Kasumi-1 (cell line): ENCODE measurements at regions not wholly inside any gene's neighbourhood (a gene's known extent, or its start where the extent isn't known, plus 50 kb on each side); places are given as distances from the start of the nearest gene placed in this dataset.

Experiments used
- DNase-seq, 2 experiments: peaks; one replicate each; lab custom pipeline; 2025; lab: John Stamatoyannopoulos, UW

DNA sequence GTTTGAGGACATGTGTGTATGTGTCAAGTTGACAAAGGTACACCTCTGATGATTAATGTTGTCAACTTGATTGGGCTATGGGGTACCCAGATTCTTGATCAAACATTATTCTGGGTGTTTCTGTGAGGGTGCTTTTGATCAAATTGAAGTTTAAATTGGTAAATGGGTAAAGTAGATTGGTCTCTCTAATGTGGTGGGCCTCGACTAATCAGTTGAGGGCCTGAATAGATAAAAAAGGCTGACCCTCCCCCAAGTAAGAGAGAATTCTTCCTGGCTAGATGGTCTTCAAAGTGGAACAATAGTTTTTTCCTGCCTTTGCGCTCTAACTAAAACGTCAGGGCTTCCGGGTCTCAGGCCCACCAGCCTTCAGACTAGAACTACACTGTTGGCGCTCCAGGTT lies 309.9 kb upstream of the MGMT start:
- DNase-seq, result no peak

DNA sequence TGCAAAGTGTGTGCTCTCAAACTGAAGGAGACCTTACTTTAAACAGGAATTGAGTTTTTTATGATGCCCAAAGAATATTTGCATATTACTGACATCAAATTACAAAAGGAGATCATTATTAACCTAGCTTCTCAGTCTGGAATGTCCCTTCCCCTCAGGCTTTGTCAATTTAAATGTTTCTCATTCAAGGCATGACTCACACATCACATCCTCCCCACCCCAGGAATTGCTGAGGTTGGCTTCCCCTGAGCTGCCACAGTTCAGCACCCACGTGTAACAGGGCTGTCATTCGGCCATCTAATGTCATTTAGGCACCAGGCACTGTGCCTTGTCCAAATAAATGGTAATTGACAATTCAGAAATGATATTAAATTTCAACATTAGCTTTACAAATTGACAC lies 305.9 kb upstream of the MGMT start:
- no peak for DNase-seq

DNA sequence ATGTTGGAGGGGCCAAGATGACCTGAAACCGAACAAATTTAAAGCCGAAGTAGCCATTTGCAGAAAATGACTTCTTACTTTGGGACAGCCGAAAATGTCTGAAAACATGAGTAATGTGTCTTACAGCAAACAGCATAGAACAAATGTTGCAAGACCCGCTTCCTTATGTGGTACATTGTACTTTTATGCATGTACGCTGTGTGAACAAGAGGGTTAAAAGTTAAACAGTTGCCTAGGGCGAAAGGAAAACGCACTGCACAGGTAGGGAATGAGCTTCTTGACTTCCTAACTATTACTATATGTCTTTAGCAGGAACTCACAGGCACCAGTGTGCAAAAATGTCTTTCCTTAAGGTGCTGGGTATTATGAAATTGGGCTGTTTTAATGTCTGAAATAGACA lies 303.5 kb upstream of the MGMT start:
- no peak for DNase-seq

DNA sequence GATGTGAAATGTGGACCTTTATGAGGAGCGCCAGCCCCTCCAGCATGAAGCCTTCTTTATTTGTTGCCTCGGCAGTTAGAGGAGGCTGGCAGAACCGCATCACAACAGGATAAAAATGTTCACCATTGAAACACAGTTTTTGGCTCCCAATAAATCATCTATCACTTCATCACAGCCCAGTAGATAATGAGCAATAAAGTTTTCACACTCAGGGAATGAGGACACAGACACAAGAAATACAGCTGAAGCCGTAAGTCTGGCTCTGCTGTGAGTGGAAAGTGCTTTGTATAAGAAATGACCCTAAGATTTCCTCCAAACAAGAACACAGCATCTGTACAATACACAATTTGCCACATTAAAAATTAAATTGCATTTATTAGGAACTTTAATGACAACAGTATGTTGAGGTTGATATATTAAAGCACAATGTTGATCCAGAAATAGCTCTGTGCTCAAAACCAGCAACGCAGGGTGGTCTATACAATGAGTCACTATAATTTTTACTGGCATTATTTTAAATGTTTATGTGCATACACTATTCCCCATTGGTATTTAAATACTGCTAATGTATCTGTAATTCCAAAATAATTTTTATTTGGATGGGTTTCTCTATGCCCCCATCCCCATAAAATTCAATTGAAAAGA lies 301.8 kb upstream of the MGMT start:
- no peak for DNase-seq

DNA sequence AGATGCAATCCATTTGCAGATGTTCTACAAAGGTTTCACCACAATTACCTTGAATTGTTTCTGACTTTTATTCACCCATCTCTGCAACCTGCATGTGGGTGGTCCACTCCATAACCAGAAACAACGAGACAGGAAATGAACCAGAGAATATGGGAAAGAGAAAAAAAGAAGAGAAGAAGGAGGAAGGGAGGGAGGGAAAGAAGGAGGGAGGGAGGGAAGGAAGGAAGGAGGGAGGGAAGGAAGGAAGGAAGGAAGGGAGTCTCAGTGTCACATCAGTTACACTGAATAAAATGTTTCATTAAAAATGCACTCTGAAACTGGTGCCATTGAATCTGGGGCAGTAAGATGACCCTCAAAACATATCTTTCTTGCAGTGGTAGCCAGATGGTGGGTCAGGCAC lies 301.3 kb upstream of the MGMT start:
- no peak for DNase-seq

DNA sequence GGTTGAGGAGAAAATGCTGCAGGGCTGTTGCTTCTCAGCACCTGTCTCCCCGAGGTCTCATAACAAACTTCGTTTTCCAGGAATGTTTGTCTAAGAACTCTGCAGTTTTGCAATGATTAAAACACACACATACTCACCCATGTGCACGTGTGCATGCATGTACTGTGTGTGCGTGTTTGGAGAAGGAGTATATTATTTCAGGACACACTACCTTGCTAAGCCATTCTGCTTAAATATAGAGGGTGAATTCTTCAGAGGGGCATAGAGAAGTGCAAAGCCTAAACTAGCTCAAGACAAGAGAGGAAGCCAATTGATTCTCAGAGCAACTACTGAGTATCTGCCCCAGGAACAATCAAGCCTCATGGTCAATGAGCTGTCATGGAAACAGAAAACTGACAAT lies 298.4 kb upstream of the MGMT start:
- DNase-seq, result no peak

DNA sequence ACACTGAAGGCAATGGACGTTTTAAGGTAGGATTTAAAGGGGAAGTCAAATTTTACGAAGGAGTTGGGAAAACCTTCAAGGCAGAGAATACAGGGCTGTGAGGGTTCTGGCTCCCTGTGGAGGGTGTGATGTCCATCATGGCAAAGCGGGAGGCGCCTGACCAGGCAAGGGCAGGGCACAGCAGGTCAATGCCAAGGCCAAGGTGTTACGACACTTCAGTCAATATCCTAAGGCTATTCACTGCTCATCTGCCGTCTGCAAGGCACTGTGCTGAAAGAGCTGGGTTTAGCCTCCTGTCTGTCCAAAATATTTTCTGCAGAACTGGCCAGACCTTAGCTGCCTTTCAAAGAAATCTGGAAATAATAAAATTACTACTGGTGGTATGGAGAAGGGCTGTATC lies 297.9 kb upstream of the MGMT start:
- DNase-seq, result no peak

DNA sequence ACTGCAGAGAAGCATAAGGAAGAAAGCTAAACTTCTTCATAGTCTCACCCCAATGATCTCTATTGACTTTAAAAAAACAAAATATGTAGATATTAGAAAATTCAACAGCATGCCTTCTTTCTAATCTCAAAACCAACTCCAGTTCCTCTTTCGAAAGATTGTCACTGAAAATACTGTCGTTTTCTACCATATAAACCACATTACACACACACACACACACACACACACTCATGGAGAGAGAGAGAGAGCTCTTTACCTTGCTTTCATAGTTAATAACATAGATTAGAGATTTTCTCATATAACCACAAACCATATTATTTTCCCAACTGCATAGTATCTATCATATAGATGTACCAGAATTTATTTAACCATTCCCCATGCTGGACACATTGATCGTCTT lies 296.2 kb upstream of the MGMT start:
- DNase-seq, result no peak

DNA sequence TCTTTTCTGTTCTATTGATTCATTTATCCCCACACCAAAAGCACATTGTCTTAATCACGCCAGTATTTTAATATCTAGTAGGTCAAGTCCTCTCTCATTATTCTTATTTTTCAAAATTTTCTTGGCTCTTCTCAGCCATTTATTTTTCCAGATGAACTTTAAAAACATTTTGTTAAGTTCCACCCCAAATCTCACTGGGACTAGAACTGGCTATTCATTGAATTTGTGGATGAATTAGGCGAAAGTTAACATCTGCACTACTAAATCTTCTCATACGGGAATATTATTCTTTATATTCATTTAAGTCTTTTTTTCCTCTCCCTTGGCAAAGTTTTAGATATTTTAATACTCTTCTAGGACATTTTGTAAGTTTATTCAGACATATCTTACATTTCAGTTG lies 295.2 kb upstream of the MGMT start:
- DNase-seq, result no peak

DNA sequence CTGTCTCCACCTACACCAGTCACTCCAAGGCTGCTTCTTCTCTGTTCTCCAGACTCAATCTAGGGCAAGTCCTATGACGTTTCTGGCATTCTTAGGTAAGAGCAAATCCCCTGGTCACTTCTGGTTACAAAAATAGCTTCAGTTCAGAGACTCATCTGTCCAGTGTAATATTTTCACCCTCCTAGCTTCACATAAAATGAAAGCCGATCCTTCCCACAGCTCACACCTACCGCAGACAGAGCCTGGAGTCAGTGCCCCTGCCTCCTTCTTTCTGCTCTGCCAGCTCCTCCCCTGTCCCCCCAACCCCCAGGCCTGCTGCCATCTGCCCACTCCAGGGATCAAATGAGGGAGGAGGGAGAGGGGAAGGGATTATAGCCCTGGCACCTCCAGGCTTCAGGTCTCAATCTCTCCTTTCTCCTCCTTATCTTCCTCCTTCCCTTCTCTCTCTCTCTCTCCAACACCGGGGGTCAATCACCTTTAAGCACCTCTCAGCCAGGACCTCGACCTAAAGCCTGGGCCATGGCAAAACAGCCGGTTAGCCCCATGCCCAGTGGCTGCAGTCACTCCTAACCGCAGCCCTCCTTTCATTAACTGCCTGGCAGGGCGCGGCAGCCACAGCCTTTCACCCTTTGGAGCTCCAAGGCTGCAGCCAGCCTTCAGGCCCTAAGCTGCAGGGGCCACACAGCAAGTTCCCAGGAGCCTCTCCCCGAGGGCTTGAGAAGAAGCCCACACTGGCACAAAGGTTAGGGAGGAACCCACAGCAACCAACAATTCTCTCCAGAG lies 292.6 kb upstream of the MGMT start:
- no peak for DNase-seq

DNA sequence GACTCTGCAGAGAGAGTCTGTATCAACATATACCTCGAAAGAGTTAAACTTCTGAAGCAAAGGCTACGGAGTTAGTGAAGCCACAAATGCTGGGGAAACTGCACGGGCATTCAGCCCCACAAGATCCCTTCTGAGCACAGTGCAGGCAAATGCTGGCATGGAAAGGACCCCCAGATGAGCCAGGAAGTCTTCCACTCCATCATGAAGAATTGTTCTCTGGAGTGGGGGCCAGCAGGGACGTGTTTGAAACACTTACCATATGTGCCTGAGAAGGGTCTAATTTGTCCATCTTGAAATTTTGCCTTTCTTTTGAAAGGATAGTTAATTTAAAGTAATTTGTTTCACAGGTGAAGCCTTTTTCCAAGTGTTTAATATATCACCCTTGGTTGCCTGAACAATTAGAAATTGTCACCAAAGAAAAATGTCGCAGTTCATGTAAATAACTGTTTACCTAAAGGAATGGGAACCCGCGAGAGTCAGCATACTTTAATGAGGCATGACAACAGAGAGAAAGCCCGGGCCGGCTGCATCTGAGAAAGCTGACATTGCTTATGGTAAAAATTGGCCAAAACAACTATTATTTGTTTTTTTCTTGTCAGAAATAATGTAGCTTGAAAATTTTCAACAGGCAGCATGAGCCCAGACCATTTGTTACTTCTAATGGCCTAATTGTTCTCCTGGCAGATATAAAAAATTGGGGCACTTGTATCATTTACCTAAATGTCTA lies 287.6 kb upstream of the MGMT start:
- DNase-seq, result no peak

DNA sequence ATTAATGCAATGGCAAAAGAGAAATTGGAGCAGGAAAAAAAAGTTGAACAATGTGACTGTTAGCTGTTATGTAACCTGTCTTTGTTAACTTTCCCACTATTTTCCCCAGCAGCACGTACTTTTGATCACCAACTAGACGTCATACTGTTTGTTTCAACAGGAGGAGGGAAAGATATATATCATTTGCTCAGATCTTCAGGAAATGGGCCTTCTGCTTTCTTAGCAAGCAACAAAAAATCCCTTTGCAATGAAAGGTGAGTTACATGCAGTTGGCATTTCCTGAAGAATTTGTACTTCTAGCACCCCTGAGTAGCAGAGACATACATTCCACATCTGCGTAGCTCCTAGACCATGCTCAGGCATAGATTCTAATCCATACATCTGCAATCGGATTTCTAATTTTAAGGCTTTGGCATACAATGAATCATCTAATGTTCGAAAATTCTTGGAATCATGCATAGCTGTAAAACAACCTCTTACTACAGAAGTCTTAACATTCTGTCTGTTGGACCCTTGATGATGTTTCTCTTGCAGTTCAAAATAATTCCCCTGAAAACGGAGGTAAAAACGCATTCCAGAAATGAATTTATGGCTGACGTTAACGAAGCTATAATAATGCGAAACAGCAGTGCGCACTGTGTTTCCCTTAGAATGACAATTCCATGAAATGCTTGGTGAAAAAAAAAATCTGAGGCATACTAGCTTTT lies 286.9 kb upstream of the MGMT start:
- no peak for DNase-seq

DNA sequence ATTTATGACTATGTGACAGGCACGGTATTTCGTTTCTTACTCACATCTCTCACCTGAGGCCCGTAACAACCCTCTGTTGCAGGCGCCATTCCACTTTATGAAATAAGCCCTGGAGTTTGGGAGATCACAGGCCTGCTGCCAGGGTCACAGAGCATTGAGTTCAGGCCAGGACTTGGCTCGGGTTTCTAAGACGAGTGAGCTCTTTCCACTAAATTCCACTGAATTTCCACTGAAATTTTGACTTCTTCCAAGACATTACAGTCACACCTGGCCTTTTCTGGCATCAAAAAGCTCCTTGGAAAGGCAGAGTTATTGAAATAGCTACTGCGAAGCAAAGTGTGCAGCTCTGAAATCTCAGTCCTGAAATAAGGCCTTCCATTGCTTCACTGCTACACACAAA lies 282.8 kb upstream of the MGMT start:
- no peak for DNase-seq

DNA sequence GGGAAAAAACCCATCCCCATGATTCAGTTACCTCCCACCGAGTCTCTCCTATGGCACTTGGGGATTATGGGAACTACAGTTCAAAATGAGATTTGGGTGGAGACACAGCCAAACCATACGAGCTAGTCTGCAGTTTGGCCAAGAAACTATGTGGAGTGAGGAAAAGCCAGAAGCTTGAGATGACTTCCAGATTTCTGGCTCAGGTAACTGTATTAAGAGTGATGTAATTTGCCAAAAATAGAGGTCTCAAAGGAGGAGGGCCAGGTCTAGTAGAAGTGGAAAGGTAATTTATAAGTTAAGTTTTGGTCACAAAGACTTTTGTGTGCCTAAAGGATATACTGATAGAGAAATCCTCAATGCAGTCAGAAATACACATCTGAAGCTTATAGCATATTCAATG lies 279.7 kb upstream of the MGMT start:
- no peak for DNase-seq

DNA sequence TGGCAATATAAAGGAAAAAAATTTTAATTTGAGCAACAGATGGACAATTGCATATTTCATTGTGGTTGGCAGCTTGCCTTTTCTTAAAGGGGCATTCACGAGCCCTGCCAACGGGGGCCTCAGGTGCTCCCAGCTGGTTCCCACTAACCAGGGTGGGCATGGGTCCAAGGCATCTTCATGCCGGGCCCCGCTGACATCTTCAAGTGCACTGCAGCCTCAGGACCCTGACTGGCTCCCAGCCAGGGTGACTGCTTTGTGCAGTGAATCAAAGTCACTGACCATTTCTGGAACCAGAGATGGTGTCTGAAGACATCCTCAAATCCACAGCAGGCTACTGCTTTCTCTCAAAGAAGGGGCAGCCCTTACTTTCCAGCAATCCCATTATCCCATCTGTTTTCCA lies 275.2 kb upstream of the MGMT start:
- DNase-seq, result no peak

DNA sequence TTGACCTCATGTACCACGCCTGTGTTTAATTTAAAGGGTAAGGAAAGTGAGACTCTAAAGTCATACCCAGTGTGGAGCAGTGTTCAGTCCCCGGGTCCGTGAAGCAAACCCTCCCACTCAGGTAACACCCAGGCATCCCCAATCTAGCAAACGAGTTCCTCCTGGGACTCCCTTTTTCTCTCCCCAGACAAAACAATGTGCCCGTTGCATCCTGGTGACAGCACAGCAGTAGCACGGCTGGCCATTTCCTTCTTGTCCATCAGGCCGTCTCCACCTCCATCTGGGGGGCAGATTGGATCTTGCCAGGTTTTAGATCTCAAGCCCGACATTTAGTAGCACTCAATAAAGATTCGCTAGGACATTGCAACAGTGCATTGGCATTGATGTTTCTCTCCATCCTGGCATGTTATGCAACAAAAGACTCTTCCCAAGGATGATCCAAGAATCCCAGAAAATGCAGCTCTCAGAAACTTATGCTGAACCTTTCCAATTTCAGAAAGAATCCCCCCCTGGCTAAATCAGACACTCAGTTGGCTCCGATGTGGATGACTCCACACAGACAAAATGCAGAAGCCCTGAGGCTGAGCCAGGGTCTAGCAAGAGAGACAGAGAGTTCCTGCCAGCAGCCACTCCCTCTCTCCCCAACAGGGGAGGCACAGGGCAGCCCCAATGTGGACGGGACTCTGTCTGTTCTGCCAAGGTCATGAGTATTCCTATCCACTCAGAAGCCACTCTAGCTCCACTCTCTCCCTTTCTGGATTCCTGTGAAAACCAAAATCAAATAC lies 274.5 kb upstream of the MGMT start:
- DNase-seq, result no peak

DNA sequence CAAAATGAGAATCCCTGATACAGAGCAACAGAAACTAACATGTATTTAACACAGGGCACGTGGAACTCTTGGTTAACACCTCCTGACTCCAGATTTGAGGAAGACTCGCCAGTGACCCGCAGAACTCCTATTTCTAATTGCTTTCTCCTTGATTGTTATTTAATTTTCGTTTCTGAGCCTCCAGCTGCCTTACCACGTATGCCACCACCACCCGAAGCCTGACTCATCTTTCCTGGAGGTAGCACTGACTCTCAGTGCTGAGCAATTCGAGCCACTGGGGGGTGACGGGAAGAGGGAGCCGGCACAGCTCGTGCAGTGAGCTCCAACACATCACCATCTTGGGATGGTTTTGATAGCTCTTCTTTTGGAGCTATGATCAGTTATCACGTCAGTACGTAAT lies 273.9 kb upstream of the MGMT start:
- no peak for DNase-seq

DNA sequence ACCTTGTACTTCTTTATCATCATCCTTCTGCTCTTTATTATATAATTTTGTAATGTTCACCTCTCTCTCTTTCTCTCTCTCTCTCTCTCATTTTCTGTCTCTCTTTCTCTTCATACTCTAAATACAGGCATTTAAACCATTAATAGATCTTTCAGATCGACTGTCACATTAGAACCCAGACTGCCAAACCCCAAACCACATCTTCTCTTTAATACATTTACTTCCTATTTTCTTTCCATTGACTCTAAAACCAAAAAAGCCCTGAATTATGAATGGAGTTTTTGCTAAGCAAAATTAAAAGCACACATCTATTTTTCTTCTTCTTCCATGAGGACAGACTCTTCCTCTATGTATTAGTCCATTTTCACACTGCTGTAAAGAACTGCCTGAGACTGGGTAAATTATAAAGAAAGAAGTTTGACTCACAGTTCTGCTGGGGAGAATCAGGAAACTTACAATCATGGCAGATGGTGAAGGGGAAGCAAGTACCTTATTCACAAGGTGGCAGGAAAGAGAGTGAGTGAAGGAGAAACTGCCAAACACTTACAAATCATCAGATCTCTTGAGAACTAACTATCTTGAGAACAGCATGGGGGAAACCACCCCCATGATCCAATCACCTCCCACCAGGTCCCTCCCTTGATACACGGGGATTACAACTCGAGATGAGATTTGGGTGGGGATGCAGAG lies 272.7 kb upstream of the MGMT start:
- DNase-seq, result no peak

DNA sequence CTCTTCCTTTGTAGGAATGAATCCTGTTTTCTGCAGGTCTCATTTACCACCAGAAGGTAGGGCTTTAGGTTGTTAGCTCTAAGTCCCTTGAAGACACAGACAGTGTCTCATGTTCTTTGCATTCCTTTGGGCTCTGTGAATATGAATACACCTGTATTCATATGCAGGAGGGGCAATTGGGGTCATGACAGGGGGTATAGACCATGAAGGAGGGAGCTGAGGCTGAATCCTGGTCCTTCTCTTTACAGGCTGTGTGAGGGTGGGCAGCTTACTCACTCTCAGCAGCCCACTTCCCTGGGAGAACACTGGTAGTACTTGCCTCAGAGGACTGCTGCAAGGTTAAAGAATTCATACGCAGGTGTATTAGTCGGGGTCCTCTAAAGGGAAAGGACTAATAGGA lies 267.2 kb upstream of the MGMT start:
- DNase-seq, result no peak

DNA sequence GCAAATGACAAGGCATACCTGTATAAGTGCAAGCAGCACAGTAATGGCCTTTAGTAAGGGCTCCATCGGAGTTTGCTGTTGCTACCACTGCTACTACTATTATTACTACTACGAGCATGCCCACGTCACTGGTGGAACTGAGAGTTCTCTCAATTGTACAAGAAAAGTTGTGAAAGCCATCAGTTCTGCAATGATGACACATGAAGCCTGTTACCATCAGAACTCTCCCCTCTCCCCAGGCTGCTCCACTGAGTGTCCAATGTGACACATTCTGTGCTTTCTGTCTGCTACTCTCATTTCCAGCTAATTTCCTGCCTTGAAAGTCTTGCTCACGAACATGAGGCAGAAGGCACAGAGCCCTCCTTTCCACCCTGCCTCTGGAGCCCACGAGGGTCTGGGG lies 263.2 kb upstream of the MGMT start:
- no peak for DNase-seq

DNA sequence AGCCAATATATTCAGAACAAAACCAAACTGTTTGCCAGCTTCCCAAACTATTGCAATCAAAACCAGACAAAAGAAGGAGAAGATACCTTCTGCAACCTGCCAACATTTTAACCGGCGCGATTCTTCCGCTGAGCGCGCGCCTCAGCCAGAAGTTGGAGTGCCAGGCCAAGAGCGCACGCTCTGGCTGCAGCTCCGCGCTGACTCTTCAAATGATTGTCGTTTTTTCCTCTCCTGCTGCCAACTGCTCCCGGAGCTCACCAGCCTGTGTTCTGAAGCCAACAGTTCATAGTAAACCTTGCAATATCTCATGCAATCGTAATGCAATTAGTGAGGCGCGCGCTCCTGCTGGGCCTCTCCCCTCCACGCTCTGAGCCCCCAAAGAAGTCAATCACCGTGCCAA lies 259.7 kb upstream of the MGMT start:
- DNase-seq, result no peak
